ENCODE measurements at regions not wholly inside any gene's neighbourhood (a gene's known extent, or its start where the extent isn't known, plus 50 kb on each side); places are given as distances from the start of the nearest gene placed in this dataset.

DNA sequence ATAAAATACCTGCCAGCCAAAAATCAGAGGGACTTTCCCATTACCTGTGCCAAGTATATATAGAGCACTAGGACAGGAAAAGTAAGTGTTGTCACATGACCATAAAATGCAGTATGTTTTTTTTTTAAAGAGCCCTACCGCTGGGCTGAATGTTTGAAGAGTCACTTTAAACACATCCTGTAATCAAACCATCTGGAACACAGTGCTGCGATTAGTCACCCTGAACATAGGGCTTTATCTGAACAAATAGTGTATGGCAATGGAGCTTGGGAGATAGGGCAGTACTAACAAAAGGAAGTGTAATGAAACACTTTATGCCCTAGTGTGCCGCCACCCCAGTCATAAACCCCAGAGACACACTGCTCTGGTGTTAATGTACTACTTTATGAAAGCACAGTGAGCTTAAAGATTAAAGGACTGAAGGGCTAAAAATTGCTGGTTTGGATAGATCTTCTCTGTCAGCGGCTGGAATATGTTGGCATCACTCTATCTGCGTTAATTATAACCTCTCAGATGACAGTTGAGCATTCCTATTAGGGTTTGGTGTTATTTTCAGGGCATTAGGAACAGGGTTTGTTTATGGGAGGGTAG is 90.4 kb downstream of the ZNF608 start:
- Mint-ChIP-seq H3K27me3 (ENCODE audit: low read depth) (no peaks in the 10 kb centered on the region), H3K4me1 (peaks cover 48% of the 10 kb centered on the region), H3K27ac (no peak overlapping the region), H3K9me3 (no peaks in the 10 kb centered on the region), H3K36me3 (no peaks in the 10 kb centered on the region), H3K4me3 (no peak overlapping the region)
- DNase-seq (ENCODE audit: low spot score in 2 of 2, unreplicated experiment in 2 of 2), result no peak
- TF ChIP-seq, protein P1, sequence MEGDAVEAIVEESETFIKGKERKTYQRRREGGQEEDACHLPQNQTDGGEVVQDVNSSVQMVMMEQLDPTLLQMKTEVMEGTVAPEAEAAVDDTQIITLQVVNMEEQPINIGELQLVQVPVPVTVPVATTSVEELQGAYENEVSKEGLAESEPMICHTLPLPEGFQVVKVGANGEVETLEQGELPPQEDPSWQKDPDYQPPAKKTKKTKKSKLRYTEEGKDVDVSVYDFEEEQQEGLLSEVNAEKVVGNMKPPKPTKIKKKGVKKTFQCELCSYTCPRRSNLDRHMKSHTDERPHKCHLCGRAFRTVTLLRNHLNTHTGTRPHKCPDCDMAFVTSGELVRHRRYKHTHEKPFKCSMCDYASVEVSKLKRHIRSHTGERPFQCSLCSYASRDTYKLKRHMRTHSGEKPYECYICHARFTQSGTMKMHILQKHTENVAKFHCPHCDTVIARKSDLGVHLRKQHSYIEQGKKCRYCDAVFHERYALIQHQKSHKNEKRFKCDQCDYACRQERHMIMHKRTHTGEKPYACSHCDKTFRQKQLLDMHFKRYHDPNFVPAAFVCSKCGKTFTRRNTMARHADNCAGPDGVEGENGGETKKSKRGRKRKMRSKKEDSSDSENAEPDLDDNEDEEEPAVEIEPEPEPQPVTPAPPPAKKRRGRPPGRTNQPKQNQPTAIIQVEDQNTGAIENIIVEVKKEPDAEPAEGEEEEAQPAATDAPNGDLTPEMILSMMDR (IDR thresholded peaks at IDR 0.05; ENCODE audit: unreplicated experiment), result no peak

DNA sequence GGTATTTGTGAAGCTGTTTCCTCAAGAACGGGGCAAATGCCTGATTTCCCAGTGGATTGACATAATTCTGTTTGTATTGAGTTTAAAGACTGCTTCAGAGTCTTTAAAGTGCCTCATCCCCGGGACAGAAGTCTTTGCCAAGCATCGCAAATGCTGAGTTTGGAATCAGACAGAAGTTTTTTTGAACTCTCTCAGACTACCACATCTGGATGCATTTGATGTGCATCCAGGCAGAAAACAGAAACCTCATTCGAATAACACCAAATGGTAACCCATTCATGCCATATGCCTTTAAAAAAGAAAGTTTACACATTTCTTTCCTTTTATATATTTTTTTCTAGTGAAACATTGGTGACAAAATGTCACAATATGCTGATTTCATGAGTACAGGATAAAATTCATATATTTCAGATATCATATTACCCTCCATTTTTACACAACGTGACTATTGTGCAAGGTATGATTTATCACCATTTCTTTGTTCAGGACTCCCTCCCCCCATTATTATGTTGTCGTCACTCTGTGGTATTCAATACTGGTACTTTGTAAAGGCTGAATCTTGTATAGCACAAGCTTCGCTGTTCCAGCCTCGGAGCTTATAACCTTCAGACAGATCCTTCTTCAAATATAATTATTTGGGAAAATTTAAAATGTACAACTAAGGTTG is 91.1 kb downstream of the ZNF608 start:
- TF ChIP-seq, protein P1 (IDR thresholded peaks at IDR 0.05; ENCODE audit: unreplicated experiment), result no peak
- DNase-seq (ENCODE audit: low spot score in 2 of 2, unreplicated experiment in 2 of 2), result no peak
- H3K4me1 Mint-ChIP-seq, result peaks cover 48% of the 10 kb centered on the region
- no peak overlapping the region for H3K27ac Mint-ChIP-seq
- H3K4me3 Mint-ChIP-seq, result no peak overlapping the region
- no peaks in the 10 kb centered on the region for H3K36me3 Mint-ChIP-seq
- no peaks in the 10 kb centered on the region for H3K9me3 Mint-ChIP-seq
- H3K27me3 Mint-ChIP-seq (ENCODE audit: low read depth), result no peaks in the 10 kb centered on the region

DNA sequence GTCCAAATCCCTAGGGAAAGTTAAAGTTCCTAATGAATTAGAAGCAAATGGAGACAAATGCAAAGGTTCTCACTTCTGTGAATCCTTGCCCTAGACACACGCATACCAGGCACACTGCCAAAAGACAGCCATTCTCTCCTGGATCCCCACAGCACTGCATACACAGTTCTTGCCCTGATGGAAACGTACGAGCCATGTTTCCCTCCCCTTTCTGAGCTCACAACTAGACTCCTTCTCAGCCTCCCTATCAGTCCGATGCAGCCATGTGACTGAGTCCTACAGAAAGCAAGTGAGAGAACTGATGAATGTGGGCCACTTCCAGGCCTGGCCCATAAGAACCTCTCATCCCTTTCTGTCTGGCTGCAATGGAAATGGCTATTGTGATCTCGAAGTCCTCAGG is 92.0 kb downstream of the ZNF608 start:
- Mint-ChIP-seq H3K4me1 (peaks cover 48% of the 10 kb centered on the region), H3K9me3 (no peaks in the 10 kb centered on the region), H3K27ac (no peak overlapping the region)

DNA sequence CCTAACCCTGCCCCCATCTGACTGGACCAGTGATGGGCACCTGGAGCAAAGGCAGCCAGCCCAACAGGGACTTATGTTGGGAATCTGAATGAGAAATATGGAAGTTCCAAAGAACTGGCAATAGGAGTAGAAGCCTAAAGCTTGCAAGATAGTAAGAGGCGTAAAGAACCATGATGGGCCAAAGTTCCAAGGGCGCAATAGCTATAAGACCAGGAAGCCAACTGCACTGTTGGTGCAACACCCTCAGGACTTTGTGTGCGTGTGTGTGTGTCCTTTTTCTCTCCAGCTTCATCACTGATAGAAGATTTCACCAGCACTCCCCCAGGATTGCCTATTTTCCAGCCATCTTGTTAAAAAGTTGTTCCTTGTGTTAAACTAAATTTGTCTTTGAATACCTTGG is 92.8 kb downstream of the ZNF608 start:
- no peak for DNase-seq (ENCODE audit: low spot score in 2 of 2, unreplicated experiment in 2 of 2)
- no peaks in the 10 kb centered on the region for H3K36me3 Mint-ChIP-seq
- no peaks in the 10 kb centered on the region for H3K9me3 Mint-ChIP-seq
- H3K27me3 Mint-ChIP-seq (ENCODE audit: low read depth), result no peaks in the 10 kb centered on the region
- TF ChIP-seq, protein P1 (IDR thresholded peaks at IDR 0.05; ENCODE audit: unreplicated experiment), result no peak
- no peak overlapping the region for H3K4me3 Mint-ChIP-seq
- H3K27ac Mint-ChIP-seq, result no peak overlapping the region
- H3K4me1 Mint-ChIP-seq, result peaks cover 48% of the 10 kb centered on the region

More for the DNA sequence above, 92.0 kb downstream of the ZNF608 start:
- no peak overlapping the region for H3K4me3 Mint-ChIP-seq
- no peaks in the 10 kb centered on the region for H3K36me3 Mint-ChIP-seq
- H3K27me3 Mint-ChIP-seq (ENCODE audit: low read depth), result no peaks in the 10 kb centered on the region
- TF ChIP-seq, protein P1 (IDR thresholded peaks at IDR 0.05; ENCODE audit: unreplicated experiment), result no peak
- no peak for DNase-seq (ENCODE audit: low spot score in 2 of 2, unreplicated experiment in 2 of 2)

DNA sequence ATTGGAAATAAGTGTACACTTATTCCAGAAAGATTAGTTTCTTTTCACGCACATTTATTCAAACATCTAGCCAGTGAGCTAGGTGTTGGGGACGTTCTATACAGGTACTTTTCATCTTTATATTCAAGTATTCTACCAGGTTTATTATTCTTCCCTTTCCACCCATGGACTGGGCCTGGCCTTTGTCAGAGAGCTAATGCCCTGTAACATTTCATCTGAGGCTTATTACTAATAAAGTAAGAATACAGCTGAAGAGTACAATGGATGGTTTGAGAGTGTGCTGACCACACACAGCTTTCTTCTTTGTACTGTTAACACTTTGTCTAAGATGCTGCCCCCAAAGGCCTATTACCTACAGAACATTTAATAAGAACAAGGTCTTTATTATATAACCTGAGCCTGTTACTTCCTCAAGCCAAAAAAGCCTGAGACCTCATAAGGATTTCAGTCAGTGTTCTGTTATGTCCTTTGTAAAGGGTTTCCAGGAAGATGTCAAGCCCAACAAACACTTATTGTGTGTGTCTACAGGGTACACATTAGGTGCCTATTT is 93.5 kb downstream of the ZNF608 start:
- no peak for DNase-seq (ENCODE audit: low spot score in 2 of 2, unreplicated experiment in 2 of 2)
- TF ChIP-seq, protein P1 (IDR thresholded peaks at IDR 0.05; ENCODE audit: unreplicated experiment), result no peak
- Mint-ChIP-seq H3K4me1 (peaks cover 50% of the 10 kb centered on the region), H3K27ac (no peak overlapping the region), H3K4me3 (no peak overlapping the region), H3K9me3 (no peaks in the 10 kb centered on the region), H3K27me3 (ENCODE audit: low read depth) (no peaks in the 10 kb centered on the region), H3K36me3 (peaks cover 6% of the 10 kb centered on the region)
